HG03457 (cell line): ENCODE measurements at regions not wholly inside any gene's neighbourhood (a gene's known extent, or its start where the extent isn't known, plus 50 kb on each side); places are given as distances from the start of the nearest gene placed in this dataset.

Experiments
- ATAC-seq: cut with Tn5 transposase; IDR thresholded peaks from one replicate; pipeline ENCODE4 v1.9.1; 2021; ENCODE audit warnings: moderate number of reproducible peaks; ENCODE audit not compliant: unreplicated experiment

- no peak for ATAC-seq
Observed at GRCh38 chr18:40864846-40865245, 1090.2 kb upstream of the PIK3C3 start.

DNA sequence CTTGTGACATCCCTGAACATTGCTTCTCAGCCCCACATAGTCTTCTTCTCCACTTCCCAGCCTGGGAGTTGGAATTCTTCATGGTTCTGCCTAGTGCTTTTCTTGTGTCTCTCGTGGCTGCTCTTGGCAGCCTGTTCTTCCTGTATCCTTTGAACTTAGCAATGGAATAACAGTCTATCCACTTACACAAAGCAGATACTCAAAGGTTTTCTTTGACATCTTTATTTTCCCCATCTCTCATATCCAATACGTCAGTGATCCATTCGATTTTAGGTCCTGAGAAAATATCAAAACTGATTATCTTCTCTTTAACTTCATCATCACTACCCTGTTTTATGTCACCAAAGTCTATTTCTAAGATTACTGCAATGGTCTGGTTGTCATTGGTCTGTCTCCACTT lies 1091.2 kb upstream of the PIK3C3 start:
- ATAC-seq = no peak

DNA sequence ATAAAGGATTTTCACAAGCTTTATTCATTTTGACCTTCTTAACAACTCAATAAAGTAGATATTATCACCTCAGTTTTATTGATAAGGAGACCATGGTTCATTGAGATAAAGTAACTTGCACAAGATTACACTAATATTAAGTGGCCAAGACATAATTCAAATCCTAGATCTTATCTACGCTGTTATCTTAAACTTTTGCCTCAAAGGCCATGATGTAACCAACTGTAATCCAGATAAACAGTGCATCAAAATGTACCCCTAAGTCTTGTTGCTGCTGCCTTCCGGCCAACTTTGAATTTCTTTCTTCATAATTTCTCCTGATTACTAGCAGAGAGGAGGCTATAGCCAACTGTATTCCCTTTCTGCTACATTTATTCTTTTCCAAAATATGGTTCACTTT lies 1094.8 kb upstream of the PIK3C3 start:
- no peak for ATAC-seq

DNA sequence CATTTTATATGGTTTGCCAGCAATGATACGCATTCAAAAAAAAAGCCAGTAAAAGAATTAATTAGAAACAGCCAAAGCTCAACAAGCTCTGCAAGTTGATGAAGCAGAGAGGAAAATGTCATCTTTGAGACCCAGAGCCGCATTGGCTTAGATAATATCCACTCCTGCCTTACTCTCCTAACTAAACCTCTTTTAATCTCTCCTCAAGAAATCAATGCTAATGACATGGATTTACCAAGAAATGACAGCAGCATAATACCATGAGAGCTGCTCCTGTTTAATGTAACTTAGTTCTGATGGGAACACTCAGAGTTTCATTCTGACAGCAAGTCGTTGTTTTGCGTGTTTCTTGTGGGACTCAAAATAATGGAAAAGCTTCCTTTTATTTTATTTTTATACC lies 1099.4 kb upstream of the PIK3C3 start:
- ATAC-seq = no peak

GRCh38 chr18:40852406-40852805 lies 1102.6 kb upstream of the PIK3C3 start:
- no peak for ATAC-seq

DNA sequence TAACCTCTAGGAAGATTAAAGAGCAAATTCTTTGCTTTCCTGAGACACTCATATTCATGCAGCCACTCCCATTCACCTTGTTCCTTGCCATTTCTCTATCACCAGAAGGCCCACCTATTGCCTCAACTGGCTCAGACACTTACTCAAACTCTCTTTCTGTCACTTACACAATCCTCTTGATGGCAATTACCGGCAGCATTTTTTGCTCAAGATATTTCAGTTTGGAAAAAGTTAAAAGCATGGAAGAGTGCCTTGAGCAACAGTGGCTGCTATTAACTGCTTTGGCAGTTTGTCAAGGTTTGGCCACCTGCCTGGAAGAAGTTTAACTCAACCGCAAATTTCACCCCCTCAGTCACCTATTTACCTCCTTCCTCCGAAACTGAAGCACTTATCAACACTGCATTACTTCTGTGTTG lies 1104.0 kb upstream of the PIK3C3 start:
- ATAC-seq = no peak

DNA sequence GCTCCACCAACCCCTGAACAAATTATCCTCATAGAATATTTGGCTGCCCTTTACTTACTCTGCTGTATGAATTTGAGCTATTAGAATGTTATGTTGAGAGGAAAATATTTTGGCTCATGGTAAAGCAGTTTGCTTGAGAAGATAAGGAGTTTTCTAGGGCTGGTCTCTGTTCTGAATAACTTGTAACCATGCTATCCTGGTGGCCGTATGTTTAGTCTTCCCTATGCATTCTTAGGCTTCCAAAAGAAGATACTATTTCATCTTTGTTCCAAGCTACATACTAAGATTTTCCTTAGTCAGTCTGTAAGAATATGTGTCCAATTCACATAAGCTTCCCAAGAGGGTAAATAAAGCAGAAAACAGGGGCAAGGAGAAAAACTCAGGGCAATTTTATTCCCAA lies 1105.1 kb upstream of the PIK3C3 start:
- ATAC-seq = no peak

- no peak for ATAC-seq
Observed at GRCh38 chr18:40841467-40841866, 1113.6 kb upstream of the PIK3C3 start.

GRCh38 chr18:40841063-40841462 lies 1114.0 kb upstream of the PIK3C3 start:
- ATAC-seq = no peak

GRCh38 chr18:40832362-40832761 lies 1122.7 kb upstream of the PIK3C3 start:
- ATAC-seq = no peak

GRCh38 chr18:40824291-40824690 lies 1130.7 kb upstream of the PIK3C3 start:
- no peak for ATAC-seq

GRCh38 chr18:40821596-40822243 lies 1133.3 kb upstream of the PIK3C3 start:
- ATAC-seq = no peak

GRCh38 chr18:40812981-40813515 lies 1142.0 kb upstream of the PIK3C3 start:
- no peak for ATAC-seq

DNA sequence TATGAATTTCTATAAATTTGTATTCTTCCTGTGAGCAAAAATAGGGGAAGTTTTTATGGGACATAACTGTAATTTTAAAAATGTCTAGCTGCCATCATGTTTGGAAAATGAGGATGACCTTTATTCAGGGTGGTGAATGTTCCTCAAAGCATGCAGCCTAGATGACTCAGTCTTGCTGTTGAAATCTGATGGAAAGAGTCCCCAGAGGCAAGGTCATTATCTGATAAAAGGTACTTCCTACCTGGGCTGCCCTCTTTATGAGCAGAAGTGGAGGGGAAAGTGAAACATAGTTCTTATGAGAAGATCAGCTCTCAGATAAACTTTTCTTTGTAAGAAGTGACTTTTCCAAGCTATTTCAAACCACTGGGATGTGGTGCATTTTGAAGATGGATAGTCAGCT lies 1144.7 kb upstream of the PIK3C3 start:
- no peak for ATAC-seq

GRCh38 chr18:40789286-40789685 lies 1165.7 kb upstream of the PIK3C3 start:
- ATAC-seq = no peak

- no peak for ATAC-seq
Observed at GRCh38 chr18:40782453-40783130, 1172.4 kb upstream of the PIK3C3 start.

- no peak for ATAC-seq
Observed at GRCh38 chr18:40769786-40770185, 1185.2 kb upstream of the PIK3C3 start.

DNA sequence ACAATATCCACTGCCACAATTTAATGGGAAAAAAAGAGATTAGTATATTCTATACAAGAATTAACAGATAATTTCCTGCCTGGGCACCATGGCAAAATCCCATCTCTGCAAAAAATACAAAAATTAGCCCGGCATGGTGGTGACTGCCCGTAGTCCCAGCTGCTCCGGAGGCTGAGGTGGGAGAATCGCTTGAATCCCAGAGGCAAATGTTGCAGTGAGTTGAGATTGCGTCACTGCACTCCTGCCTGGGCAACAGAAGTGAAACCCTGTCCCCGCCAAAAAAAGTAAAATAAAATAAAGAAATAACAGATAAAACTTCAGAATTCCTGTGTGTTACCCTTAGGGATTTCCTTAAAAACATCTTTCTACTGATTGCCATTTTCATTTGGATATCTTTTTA lies 1194.8 kb upstream of the PIK3C3 start:
- no peak for ATAC-seq

GRCh38 chr18:40754477-40754876 lies 1200.6 kb upstream of the PIK3C3 start:
- ATAC-seq = no peak

GRCh38 chr18:40752316-40752715 lies 1202.7 kb upstream of the PIK3C3 start:
- no peak for ATAC-seq

- no peak for ATAC-seq
Observed at GRCh38 chr18:40751186-40751585, 1203.8 kb upstream of the PIK3C3 start.

GRCh38 chr18:40739029-40739428 lies 1216.0 kb upstream of the PIK3C3 start:
- ATAC-seq = no peak
